IMR-90 (cell line): ENCODE measurements at regions not wholly inside any gene's neighbourhood (a gene's known extent, or its start where the extent isn't known, plus 50 kb on each side); places are given as distances from the start of the nearest gene placed in this dataset.
A peak's percentile ranks its signal among the peaks of the same experiment; 100 is the strongest.

Experiments
- ATAC-seq: fragments of 200-7000 bp; cut with Tn5 transposase; 2 replicates; pipeline ENCODE4 v1.9.1; 2020; ENCODE audit warnings: low read depth, mild to moderate bottlenecking, moderate library complexity
- BruUV-seq: library from RNA; stranded (reverse); fragments of 400-500 nt; replicated peaks from 2 replicates; lab custom pipeline; 2021; lab: Mats Ljungman, UMichigan
- CTCF ChIA-PET: fragments of 300-600 bp; formaldehyde crosslinking; extraction: SDS; loops from one replicate; lab custom pipeline; 2021; ENCODE audit warnings: antibody characterized with exemption; lab: Yijun Ruan, JAX
- POLR2A ChIA-PET: fragments of 300-600 bp; sonication (Branson Sonifier 250); formaldehyde crosslinking; loops from one replicate; lab custom pipeline; 2022; ENCODE audit warnings: antibody characterized with exemption; ENCODE audit not compliant: unreplicated experiment; lab: Charles Lee
- DNase-seq: peaks from one replicate; pipeline ENCODE4 v3.0.0; 2013
- H2AFZ ChIP-seq: replicated peaks from 2 replicates; pipeline ENCODE3; 2013; ENCODE audit warnings: low read length, mild to moderate bottlenecking; ENCODE audit not compliant: poor library complexity
- H2AK5ac ChIP-seq: 2 replicates; pipeline ENCODE4 v1.6.1; 2013; ENCODE audit warnings: low read depth, low read length, inconsistent platforms
- H2AK9ac ChIP-seq: replicated peaks from 2 replicates; pipeline ENCODE3; 2013; ENCODE audit warnings: mild to moderate bottlenecking, low read depth, low read length, moderate library complexity; ENCODE audit not compliant: poor library complexity
- H2BK120ac ChIP-seq: 2 replicates; pipeline ENCODE4 v1.6.1; 2013; ENCODE audit warnings: low read depth, low read length, inconsistent platforms
- H2BK15ac ChIP-seq: 3 replicates; pipeline ENCODE4 v1.6.1; 2013; ENCODE audit warnings: low read depth, low read length, inconsistent platforms
- H2BK20ac ChIP-seq: 2 replicates; pipeline ENCODE4 v1.6.1; 2013; ENCODE audit warnings: low read depth, mild to moderate bottlenecking, inconsistent platforms, low read length, moderate library complexity
- H2BK5ac ChIP-seq: 2 replicates; pipeline ENCODE4 v1.6.1; 2013; ENCODE audit warnings: mild to moderate bottlenecking, low read depth, low read length, inconsistent platforms; ENCODE audit not compliant: poor library complexity, severe bottlenecking
- H3K14ac ChIP-seq: replicated peaks from 2 replicates; pipeline ENCODE4 v1.6.1; 2013; ENCODE audit warnings: low read depth, low read length, inconsistent platforms
- H3K18ac ChIP-seq: 2 replicates; pipeline ENCODE4 v1.6.1; 2013; ENCODE audit warnings: low read depth, low read length, control low read depth
- H3K23ac ChIP-seq: 2 replicates; pipeline ENCODE4 v1.6.1; 2013; ENCODE audit warnings: low read depth, low read length, inconsistent platforms
- H3K27ac ChIP-seq: 2 replicates; pipeline ENCODE4 v1.5.1; 2013; ENCODE audit warnings: mild to moderate bottlenecking, control low read depth, low read length; ENCODE audit not compliant: insufficient read depth
- H3K27me3 ChIP-seq: 2 replicates; pipeline ENCODE4 v1.6.1; 2013; ENCODE audit warnings: low read length; ENCODE audit not compliant: control insufficient read depth, insufficient read depth
- H3K36me3 ChIP-seq: 2 replicates; pipeline ENCODE4 v1.6.1; 2013; ENCODE audit warnings: low read length, mixed read lengths; ENCODE audit not compliant: control insufficient read depth, insufficient read depth
- H3K4ac ChIP-seq: 2 replicates; pipeline ENCODE4 v1.6.1; 2013; ENCODE audit warnings: low read depth, low read length, inconsistent platforms
- H3K4me1 ChIP-seq: 2 replicates; pipeline ENCODE4 v1.6.1; 2013; ENCODE audit warnings: low read length, mixed read lengths; ENCODE audit not compliant: control insufficient read depth, insufficient read depth
- H3K4me2 ChIP-seq: 2 replicates; pipeline ENCODE4 v1.6.1; 2013; ENCODE audit warnings: low read depth, mild to moderate bottlenecking, control low read depth, low read length, moderate library complexity
- H3K4me3 ChIP-seq: 2 replicates; pipeline ENCODE4 v1.5.1; 2013; ENCODE audit warnings: low read depth, mild to moderate bottlenecking, control low read depth, low read length, moderate library complexity; ENCODE audit not compliant: insufficient read depth
- H3K56ac ChIP-seq: 2 replicates; pipeline ENCODE4 v1.6.1; 2013; ENCODE audit warnings: low read length, inconsistent platforms; ENCODE audit not compliant: insufficient read depth; ENCODE audit errors: extremely low read depth
- H3K79me1 ChIP-seq, 2 experiments: 2 replicates each; pipeline ENCODE4 v1.6.1; 2013; ENCODE audit warnings: low read length in 2 of 2, inconsistent platforms in 1 of 2, low read depth in 1 of 2
- H3K9ac ChIP-seq: 2 replicates; pipeline ENCODE4 v1.6.1; 2013; ENCODE audit warnings: low read depth, low read length, control low read depth
- H3K9me1 ChIP-seq: 2 replicates; pipeline ENCODE4 v1.6.1; 2013; ENCODE audit warnings: low read length, inconsistent platforms; ENCODE audit not compliant: insufficient read depth
- H3K9me3 ChIP-seq: 2 replicates; pipeline ENCODE4 v1.6.1; 2013; ENCODE audit warnings: low read length; ENCODE audit not compliant: control insufficient read depth, insufficient read depth
- H4K20me1 ChIP-seq: 2 replicates; pipeline ENCODE4 v1.6.1; 2013; ENCODE audit warnings: low read length, inconsistent platforms; ENCODE audit not compliant: insufficient read depth
- H4K5ac ChIP-seq: 2 replicates; pipeline ENCODE4 v1.6.1; 2013; ENCODE audit warnings: mild to moderate bottlenecking, low read depth, low read length, control low read depth
- H4K8ac ChIP-seq, 2 experiments: 2 replicates each; pipeline ENCODE4 v1.6.1; 2013; ENCODE audit warnings: low read depth in 2 of 2, low read length in 2 of 2, control low read depth in 1 of 2, inconsistent platforms in 1 of 2
- H4K91ac ChIP-seq: 2 replicates; pipeline ENCODE4 v1.6.1; 2013; ENCODE audit warnings: low read depth, low read length, inconsistent platforms; ENCODE audit not compliant: insufficient read depth
- ELK1 ChIP-seq: fragments of 150-350 bp; IDR thresholded peaks from 2 replicates; pipeline ENCODE4 v1.6.1; 2016; ENCODE audit warnings: low read depth, mild to moderate bottlenecking, low read length, moderate library complexity, borderline replicate concordance
- MAFK ChIP-seq: IDR thresholded peaks from 2 replicates; pipeline ENCODE4 v1.6.1; 2012; ENCODE audit warnings: low read depth, low read length, improper control_type of control experiment
- MAZ ChIP-seq: IDR thresholded peaks from 2 replicates; pipeline ENCODE4 v1.6.1; 2012; ENCODE audit warnings: low read depth, mild to moderate bottlenecking, low read length, improper control_type of control experiment, moderate library complexity, borderline replicate concordance
- MXI1 ChIP-seq: IDR thresholded peaks from 2 replicates; pipeline ENCODE4 v1.6.1; 2012; ENCODE audit warnings: low read depth, mild to moderate bottlenecking, low read length, moderate library complexity, borderline replicate concordance
- RAD21 ChIP-seq: IDR thresholded peaks from 2 replicates; pipeline ENCODE4 v1.6.1; 2012; ENCODE audit warnings: low read length, improper control_type of control experiment
- RFX5 ChIP-seq: IDR thresholded peaks from 2 replicates; pipeline ENCODE4 v1.8.0; 2012; ENCODE audit warnings: low read depth, mild to moderate bottlenecking, low read length, moderate library complexity
- WGBS, 2 experiments: methylation state at CpG; one replicate each; pipeline versions ENCODE4 v1.1.5 to v1.1.7; 2013; ENCODE audit warnings: missing lambda C conversion rate in 2 of 2; ENCODE audit not compliant: insufficient read length in 1 of 2; ENCODE audit errors: extremely low coverage in 2 of 2; 5-methylcytosine and 5-hydroxymethylcytosine counted together
- dilution Hi-C: fragments of 300-500 bp; cut with HindIII; formaldehyde crosslinking; loops from one replicate; pipeline ENCODE4 v1.14.3; 2018; ENCODE audit warnings: low sequenced_read_pairs; ENCODE audit not compliant: unreplicated experiment
- in situ Hi-C: fragments of 300-500 bp; cut with MboI; formaldehyde crosslinking; loops from 3 replicates; pipeline ENCODE4 v1.14.3; 2019; ENCODE audit warnings: low sequenced_read_pairs, inconsistent platforms, mixed read lengths
- intact Hi-C: fragments of 100-400 bp; cut with micrococcal nuclease; formaldehyde crosslinking; loops from 2 replicates; pipeline ENCODE4 v1.10.0; 2022

GRCh38 chr13:61277586-61278276 lies 137.9 kb downstream of the PCDH20 start:
- no peak for ATAC-seq
- Histone ChIP-seq H3K9me3 (peaks cover 6% of the 10 kb centered on the region), H2BK120ac (no peak overlapping the region), H3K56ac (no peak overlapping the region), H3K36me3 (no peaks in the 10 kb centered on the region), H4K20me1 (no peaks in the 10 kb centered on the region), H2AK5ac (no peak overlapping the region), H3K4me1 (no peaks in the 10 kb centered on the region), H3K4me3 (no peak overlapping the region), H3K9ac (no peak overlapping the region), H2BK20ac (no peak overlapping the region), H3K23ac (no peak overlapping the region), H2BK15ac (no peak overlapping the region), H3K9me1 (no peaks in the 10 kb centered on the region), H2AFZ (no peak overlapping the region), H2AK9ac (no peak overlapping the region), H3K18ac (no peak overlapping the region), H3K79me1 (no peaks in the 10 kb centered on the region), H3K4ac (no peak overlapping the region), H4K8ac (no peak overlapping the region), H4K91ac (no peak overlapping the region), H4K5ac (no peak overlapping the region), H3K14ac (no peak overlapping the region), H2BK5ac (no peak overlapping the region), H3K27me3 (no peaks in the 10 kb centered on the region), H3K27ac (no peak overlapping the region), H3K4me2 (no peak overlapping the region)
- no CpG with 5 or more reads among the region's 5 CpGs for WGBS, 2 experiments
- intact Hi-C loops (no loop called here), in situ Hi-C loops (no loop called here), dilution Hi-C loops (no loop called here)
- TF ChIP-seq RAD21 = no peak
- peak; percentile 44 for TF ChIP-seq MAFK
- TF ChIP-seq ELK1 = no peak
- TF ChIP-seq MAZ = no peak
- TF ChIP-seq RFX5 = no peak
- TF ChIP-seq MXI1 = no peak
- ChIA-PET POLR2A (no interaction called here), CTCF (no interaction called here)
- BruUV-seq = no TSS peak
- no peak for DNase-seq
